HG02970 (cell line): ENCODE measurements at regions not wholly inside any gene's neighbourhood (a gene's known extent, or its start where the extent isn't known, plus 50 kb on each side); places are given as distances from the start of the nearest gene placed in this dataset.

ENCODE experiments used
- ATAC-seq: cut with Tn5 transposase; IDR thresholded peaks from one replicate; pipeline ENCODE4 v1.9.1; 2021; ENCODE audit warnings: mild to moderate bottlenecking, moderate library complexity, moderate number of reproducible peaks; ENCODE audit not compliant: unreplicated experiment, low FRiP score

GRCh38 chr6:146865756-146866379 is 267.1 kb downstream of the ADGB start:
- no peak for ATAC-seq

GRCh38 chr6:146866731-146867414 is 268.1 kb downstream of the ADGB start:
- ATAC-seq: no peak

GRCh38 chr6:146868671-146869209 is 270.0 kb downstream of the ADGB start:
- ATAC-seq: no peak

- ATAC-seq: no peak
Observed at GRCh38 chr6:146870760-146871159, 272.0 kb downstream of the ADGB start.

- no peak for ATAC-seq
Observed at GRCh38 chr6:146871611-146872425, 273.0 kb downstream of the ADGB start.

- no peak for ATAC-seq
Observed at GRCh38 chr6:146872426-146872785, 273.6 kb downstream of the ADGB start.

- no peak for ATAC-seq
Observed at GRCh38 chr6:146874278-146875018, 275.7 kb downstream of the ADGB start.

- no peak for ATAC-seq
Observed at GRCh38 chr6:146875927-146876270, 277.1 kb downstream of the ADGB start.

GRCh38 chr6:146876271-146877151 is 277.7 kb downstream of the ADGB start:
- ATAC-seq: no peak

- ATAC-seq: no peak
Observed at GRCh38 chr6:146878168-146878951, 279.6 kb downstream of the ADGB start.

- no peak for ATAC-seq
Observed at GRCh38 chr6:146878952-146879340, 280.2 kb downstream of the ADGB start.

GRCh38 chr6:146879406-146880117 is 280.8 kb downstream of the ADGB start:
- ATAC-seq: no peak

GRCh38 chr6:146881228-146882181 is 282.7 kb downstream of the ADGB start:
- no peak for ATAC-seq

GRCh38 chr6:146883640-146884531 is 285.1 kb downstream of the ADGB start:
- ATAC-seq: no peak

GRCh38 chr6:146884728-146885127 is 286.0 kb downstream of the ADGB start:
- peak; percentile 82 for ATAC-seq
